ENCODE measurements at regions not wholly inside any gene's neighbourhood (a gene's known extent, or its start where the extent isn't known, plus 50 kb on each side); places are given as distances from the start of the nearest gene placed in this dataset.

GRCh38 chr11:134994431-134994830 lies 582.4 kb upstream of the B3GAT1 start:
- no peak for TF ChIP-seq CTCF (IDR thresholded peaks at IDR 0.05)
- no peak for TF ChIP-seq POLR2A (IDR thresholded peaks at IDR 0.05)

Measured in uterus (tissue), 2 donors.